Cardiac muscle cell (in vitro differentiated cells and primary cell): ENCODE measurements at regions not wholly inside any gene's neighbourhood (a gene's known extent, or its start where the extent isn't known, plus 50 kb on each side); places are given as distances from the start of the nearest gene placed in this dataset.

Experiments
- DNase-seq, 2 donors: peaks; one replicate each; pipeline versions ENCODE4 v3.0.0 to v3.0.0-alpha.2; 2010 to 2017; ENCODE audit warnings: low read depth in 1 of 2, low spot score in 1 of 2
- H3K27ac ChIP-seq: fragments of 200-600 bp; sonication (generic); 2 replicates; pipeline ENCODE4 v1.5.1; 2016
- H3K27me3 ChIP-seq: fragments of 200-600 bp; sonication (generic); 2 replicates; pipeline ENCODE4 v1.6.0; 2016; ENCODE audit warnings: control low read depth
- H3K36me3 ChIP-seq: fragments of 200-600 bp; sonication (generic); 2 replicates; pipeline ENCODE4 v1.5.1; 2016; ENCODE audit warnings: control low read depth
- H3K4me1 ChIP-seq: fragments of 200-600 bp; sonication (generic); 2 replicates; pipeline ENCODE4 v1.8.1; 2017; ENCODE audit warnings: low read depth, mild to moderate bottlenecking, mixed run types
- H3K4me3 ChIP-seq: fragments of 200-600 bp; sonication (generic); 2 replicates; pipeline ENCODE4 v1.5.1; 2016; ENCODE audit warnings: mild to moderate bottlenecking
- H3K9me3 ChIP-seq: fragments of 200-600 bp; sonication (generic); 2 replicates; pipeline ENCODE4 v1.5.1; 2017; ENCODE audit warnings: low read depth, mild to moderate bottlenecking, control low read depth
- TF ChIP-seq, protein P1 (sequence below): IDR thresholded peaks from 2 replicates; pipeline ENCODE4 v1.5.1; 2012; ENCODE audit warnings: low read depth, mild to moderate bottlenecking, low read length

DNA sequence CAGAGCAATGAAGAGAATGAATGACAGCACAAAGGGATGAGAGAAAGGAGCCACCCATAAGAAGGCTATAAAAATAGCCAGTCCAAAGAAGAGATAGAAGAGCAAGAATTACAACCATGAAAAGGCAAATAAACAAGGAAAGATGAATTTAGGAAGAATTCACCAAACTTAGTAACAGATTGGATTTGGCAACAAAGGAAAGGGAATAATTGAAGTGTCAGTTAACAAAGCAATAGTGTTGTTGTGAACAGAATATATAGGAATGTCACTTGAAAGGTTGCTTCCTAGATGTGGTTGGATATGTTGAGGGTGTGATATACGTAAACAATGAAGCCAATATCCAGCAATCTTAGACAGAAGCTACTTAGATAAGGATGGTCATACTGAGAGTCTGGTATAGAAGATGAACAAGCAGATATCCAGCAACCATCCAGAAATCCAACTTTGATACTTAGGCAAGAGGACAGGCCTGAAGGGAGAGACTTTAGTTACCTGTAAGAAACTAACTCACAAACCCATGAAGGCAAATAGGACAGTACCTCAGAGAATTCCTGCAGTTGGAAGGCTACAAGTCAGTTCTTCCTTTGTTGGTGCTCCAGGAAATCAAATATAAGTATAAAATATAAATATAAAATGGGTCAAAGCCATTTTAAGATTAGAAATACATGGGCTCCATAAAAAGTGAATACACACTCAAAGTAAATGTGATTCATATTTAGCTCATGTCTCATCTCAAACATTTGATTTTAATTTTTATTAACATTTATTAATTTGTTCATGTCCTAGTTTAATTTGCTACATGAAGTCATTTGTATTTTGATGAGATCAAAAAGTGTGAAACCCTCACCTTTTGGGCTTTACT, 106.5 kb downstream of the HFE start:
- H3K27ac ChIP-seq = no peak overlapping the region
- H3K36me3 ChIP-seq = no peaks in the 10 kb centered on the region
- no peak overlapping the region for H3K4me3 ChIP-seq
- DNase-seq = no peak
- peaks cover 11% of the 10 kb centered on the region for H3K4me1 ChIP-seq
- TF ChIP-seq, protein P1, sequence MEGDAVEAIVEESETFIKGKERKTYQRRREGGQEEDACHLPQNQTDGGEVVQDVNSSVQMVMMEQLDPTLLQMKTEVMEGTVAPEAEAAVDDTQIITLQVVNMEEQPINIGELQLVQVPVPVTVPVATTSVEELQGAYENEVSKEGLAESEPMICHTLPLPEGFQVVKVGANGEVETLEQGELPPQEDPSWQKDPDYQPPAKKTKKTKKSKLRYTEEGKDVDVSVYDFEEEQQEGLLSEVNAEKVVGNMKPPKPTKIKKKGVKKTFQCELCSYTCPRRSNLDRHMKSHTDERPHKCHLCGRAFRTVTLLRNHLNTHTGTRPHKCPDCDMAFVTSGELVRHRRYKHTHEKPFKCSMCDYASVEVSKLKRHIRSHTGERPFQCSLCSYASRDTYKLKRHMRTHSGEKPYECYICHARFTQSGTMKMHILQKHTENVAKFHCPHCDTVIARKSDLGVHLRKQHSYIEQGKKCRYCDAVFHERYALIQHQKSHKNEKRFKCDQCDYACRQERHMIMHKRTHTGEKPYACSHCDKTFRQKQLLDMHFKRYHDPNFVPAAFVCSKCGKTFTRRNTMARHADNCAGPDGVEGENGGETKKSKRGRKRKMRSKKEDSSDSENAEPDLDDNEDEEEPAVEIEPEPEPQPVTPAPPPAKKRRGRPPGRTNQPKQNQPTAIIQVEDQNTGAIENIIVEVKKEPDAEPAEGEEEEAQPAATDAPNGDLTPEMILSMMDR = no peak
- no peaks in the 10 kb centered on the region for H3K9me3 ChIP-seq
- no peaks in the 10 kb centered on the region for H3K27me3 ChIP-seq

DNA sequence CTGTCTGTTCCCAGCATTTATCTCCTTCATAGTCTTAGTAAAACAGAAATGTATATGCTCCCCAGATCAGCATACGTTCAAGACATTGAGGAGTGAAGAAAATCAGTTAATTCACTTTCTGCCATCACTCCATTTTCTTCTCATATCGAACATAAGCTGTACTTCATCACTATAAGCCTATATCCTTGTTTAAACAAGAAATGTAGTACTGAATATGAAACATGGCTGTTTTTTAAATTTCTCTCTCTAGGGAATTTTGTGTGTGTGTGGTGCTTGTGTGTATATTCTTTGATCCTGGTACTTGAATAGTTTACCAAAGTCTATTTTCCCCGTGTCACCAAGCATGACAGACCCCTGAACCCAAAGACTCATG, 107.1 kb downstream of the HFE start:
- Histone ChIP-seq H3K27me3 (no peaks in the 10 kb centered on the region), H3K27ac (peak overlapping the region; percentile 78), H3K4me1 (peaks cover 11% of the 10 kb centered on the region), H3K4me3 (no peak overlapping the region), H3K9me3 (no peaks in the 10 kb centered on the region), H3K36me3 (no peaks in the 10 kb centered on the region)
- TF ChIP-seq, protein P1 = no peak
- DNase-seq = no peak

DNA sequence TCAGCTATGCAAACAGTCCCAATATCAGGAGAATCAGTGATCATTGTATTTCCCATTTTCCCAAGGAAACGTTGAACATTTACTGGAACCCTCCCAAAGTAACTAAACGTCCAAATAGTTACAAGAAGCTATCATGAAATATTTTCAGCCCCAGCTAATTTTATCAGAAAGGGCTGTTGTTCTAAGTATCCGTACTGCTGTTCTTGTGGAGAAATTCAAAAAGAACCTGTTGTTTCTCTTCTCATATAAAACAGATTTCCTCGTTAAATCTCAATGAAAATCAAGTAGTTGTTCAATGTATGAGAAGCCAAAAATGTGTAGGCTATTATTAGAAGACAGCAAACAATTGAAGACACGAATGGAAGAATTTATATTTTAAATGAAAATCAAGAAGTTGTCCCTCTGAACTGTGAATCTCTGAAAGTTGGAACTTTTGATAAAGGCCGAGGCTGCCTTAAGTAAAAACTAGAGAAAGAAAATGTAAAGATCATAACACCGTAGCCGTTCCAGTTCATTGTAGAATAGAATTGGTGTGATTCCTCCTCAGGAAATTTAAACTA, 107.7 kb downstream of the HFE start:
- peak overlapping the region; percentile 78 for H3K27ac ChIP-seq
- peaks cover 12% of the 10 kb centered on the region for H3K4me1 ChIP-seq

DNA sequence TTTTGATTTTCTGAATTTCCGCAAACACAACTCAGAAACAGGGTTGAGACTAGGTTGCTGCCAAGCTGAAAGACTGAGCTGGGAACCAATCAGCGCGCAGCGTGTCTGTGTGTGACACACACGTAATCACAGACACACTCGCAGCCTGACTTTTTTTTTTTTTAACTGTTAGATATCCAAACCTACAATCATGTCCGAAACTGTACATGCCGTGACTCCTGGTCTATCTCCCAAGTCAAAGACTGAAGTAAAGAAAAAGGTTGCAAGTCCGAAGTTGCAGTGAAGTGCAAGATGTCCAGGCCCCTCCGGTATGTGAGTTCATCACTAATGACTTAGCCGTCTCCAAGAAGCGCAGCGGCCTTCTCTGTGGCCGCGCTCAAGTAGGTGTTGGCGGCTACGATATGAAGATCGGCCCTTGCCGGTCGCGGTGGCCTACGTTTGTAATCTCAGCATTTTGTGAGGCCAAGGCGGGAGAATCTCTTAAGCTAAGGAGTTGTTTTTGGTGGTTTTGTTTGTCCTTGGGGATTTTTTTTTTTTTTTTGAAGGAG, 108.2 kb downstream of the HFE start:
- no peaks in the 10 kb centered on the region for H3K9me3 ChIP-seq
- H3K36me3 ChIP-seq = no peaks in the 10 kb centered on the region
- peaks cover 18% of the 10 kb centered on the region for H3K4me1 ChIP-seq
- no peaks in the 10 kb centered on the region for H3K27me3 ChIP-seq
- DNase-seq = peak; percentile 83 to 95
- peak overlapping the region; percentile 78 for H3K27ac ChIP-seq
- TF ChIP-seq, protein P1 = no peak
- H3K4me3 ChIP-seq = peak overlapping the region; percentile 75

More for the DNA sequence above, 107.7 kb downstream of the HFE start:
- peak in 1 of 2 donors; percentile 16 for DNase-seq
- no peaks in the 10 kb centered on the region for H3K27me3 ChIP-seq
- H3K36me3 ChIP-seq = no peaks in the 10 kb centered on the region
- no peaks in the 10 kb centered on the region for H3K9me3 ChIP-seq
- H3K4me3 ChIP-seq = peak overlapping the region; percentile 75
- TF ChIP-seq, protein P1 = no peak

DNA sequence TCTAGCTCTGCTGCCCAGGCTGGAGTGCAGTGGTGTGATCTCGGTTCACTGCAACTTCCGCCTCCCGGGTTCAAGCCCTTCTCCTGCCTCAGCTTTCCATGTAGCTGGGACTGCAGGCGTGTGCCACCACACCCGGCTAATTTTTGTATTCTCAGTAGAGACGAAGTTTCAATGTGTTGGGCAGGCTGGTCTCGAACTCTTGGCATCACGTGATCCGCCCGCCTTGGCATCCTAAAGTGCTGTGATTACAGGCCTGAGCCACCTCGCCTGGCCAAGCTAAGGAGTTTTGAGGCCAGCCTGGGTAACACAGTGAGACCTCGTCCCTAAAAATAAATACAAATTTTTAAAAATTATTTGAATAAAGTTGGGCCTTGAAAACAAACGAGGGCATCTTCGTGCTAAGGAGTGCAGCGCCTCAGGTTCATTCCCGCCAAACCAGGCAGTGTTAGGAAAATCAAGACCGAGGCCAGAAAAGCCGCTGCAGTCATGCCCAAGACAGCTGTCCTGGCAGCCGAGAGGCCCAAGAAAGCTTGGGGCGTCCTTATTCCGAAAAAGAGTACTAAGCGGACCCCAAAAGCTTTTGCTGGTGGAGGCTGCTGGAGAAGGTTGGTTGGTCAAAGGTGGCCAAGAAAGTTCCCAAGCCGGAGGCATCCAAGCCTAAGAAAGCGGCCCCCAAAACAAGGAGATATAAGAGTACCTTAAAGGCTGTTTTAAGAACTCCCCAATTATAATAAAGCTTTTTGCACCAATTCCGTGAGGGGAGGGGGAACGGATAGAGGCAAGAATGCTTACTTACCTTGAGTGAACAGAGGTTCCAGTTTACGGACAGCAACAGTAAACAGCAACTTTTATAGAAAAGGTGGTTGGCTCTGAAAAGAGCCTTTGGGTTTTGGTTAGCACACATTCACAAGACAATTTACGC, 109.0 kb downstream of the HFE start:
- Histone ChIP-seq H3K9me3 (no peaks in the 10 kb centered on the region), H3K27me3 (no peaks in the 10 kb centered on the region), H3K4me1 (peaks cover 18% of the 10 kb centered on the region), H3K4me3 (peak overlapping the region; percentile 75), H3K27ac (peak overlapping the region; percentile 66), H3K36me3 (no peaks in the 10 kb centered on the region)
- DNase-seq = peak in 1 of 2 donors; percentile 23
- TF ChIP-seq, protein P1 = no peak
